Cardiac muscle cell (in vitro differentiated cells and primary cell): ENCODE measurements at regions not wholly inside any gene's neighbourhood (a gene's known extent, or its start where the extent isn't known, plus 50 kb on each side); places are given as distances from the start of the nearest gene placed in this dataset.
A peak's percentile ranks its signal among the peaks of the same experiment; 100 is the strongest.

Source experiments
- DNase-seq, 2 donors: peaks; one replicate each; pipeline versions ENCODE4 v3.0.0 to v3.0.0-alpha.2; 2010 to 2017; ENCODE audit warnings: low read depth in 1 of 2, low spot score in 1 of 2
- H3K27ac ChIP-seq: fragments of 200-600 bp; sonication (generic); 2 replicates; pipeline ENCODE4 v1.5.1; 2016
- H3K27me3 ChIP-seq: fragments of 200-600 bp; sonication (generic); 2 replicates; pipeline ENCODE4 v1.6.0; 2016; ENCODE audit warnings: control low read depth
- H3K36me3 ChIP-seq: fragments of 200-600 bp; sonication (generic); 2 replicates; pipeline ENCODE4 v1.5.1; 2016; ENCODE audit warnings: control low read depth
- H3K4me1 ChIP-seq: fragments of 200-600 bp; sonication (generic); 2 replicates; pipeline ENCODE4 v1.8.1; 2017; ENCODE audit warnings: low read depth, mild to moderate bottlenecking, mixed run types
- H3K4me3 ChIP-seq: fragments of 200-600 bp; sonication (generic); 2 replicates; pipeline ENCODE4 v1.5.1; 2016; ENCODE audit warnings: mild to moderate bottlenecking
- H3K9me3 ChIP-seq: fragments of 200-600 bp; sonication (generic); 2 replicates; pipeline ENCODE4 v1.5.1; 2017; ENCODE audit warnings: low read depth, mild to moderate bottlenecking, control low read depth
- CTCF ChIP-seq: IDR thresholded peaks from 2 replicates; pipeline ENCODE4 v1.5.1; 2012; ENCODE audit warnings: low read depth, mild to moderate bottlenecking, low read length

- Histone ChIP-seq H3K27ac (no peak overlapping the region), H3K4me1 (peaks cover 9% of the 10 kb centered on the region), H3K9me3 (no peaks in the 10 kb centered on the region), H3K4me3 (no peak overlapping the region), H3K36me3 (no peaks in the 10 kb centered on the region), H3K27me3 (peaks cover 46% of the 10 kb centered on the region)
- DNase-seq: no peak
- no peak for TF ChIP-seq CTCF
Observed at GRCh38 chr15:70272565-70273355, 175.0 kb upstream of the TLE3 start.

GRCh38 chr15:70271422-70272088 is 173.8 kb upstream of the TLE3 start:
- no peak overlapping the region for H3K4me3 ChIP-seq
- TF ChIP-seq CTCF: no peak
- DNase-seq: peak in 1 of 2 donors; percentile 96
- no peak overlapping the region for H3K27ac ChIP-seq
- H3K27me3 ChIP-seq: peaks cover 42% of the 10 kb centered on the region
- H3K36me3 ChIP-seq: no peaks in the 10 kb centered on the region
- no peaks in the 10 kb centered on the region for H3K9me3 ChIP-seq
- H3K4me1 ChIP-seq: peaks cover 9% of the 10 kb centered on the region

GRCh38 chr15:70270752-70271111 is 173.0 kb upstream of the TLE3 start:
- H3K27ac ChIP-seq: no peak overlapping the region

GRCh38 chr15:70269991-70270751 is 172.5 kb upstream of the TLE3 start:
- H3K27me3 ChIP-seq: peaks cover 43% of the 10 kb centered on the region
- no peak overlapping the region for H3K27ac ChIP-seq
- TF ChIP-seq CTCF: no peak
- DNase-seq: peak in 1 of 2 donors; percentile 72
- H3K36me3 ChIP-seq: no peaks in the 10 kb centered on the region
- H3K9me3 ChIP-seq: no peaks in the 10 kb centered on the region
- H3K4me3 ChIP-seq: no peak overlapping the region
- H3K4me1 ChIP-seq: peaks cover 9% of the 10 kb centered on the region

More at GRCh38 chr15:70270752-70271111, 173.0 kb upstream of the TLE3 start:
- H3K9me3 ChIP-seq: no peaks in the 10 kb centered on the region
- H3K36me3 ChIP-seq: no peaks in the 10 kb centered on the region
- no peak overlapping the region for H3K4me3 ChIP-seq
- H3K27me3 ChIP-seq: peaks cover 43% of the 10 kb centered on the region
- DNase-seq: no peak
- peaks cover 9% of the 10 kb centered on the region for H3K4me1 ChIP-seq
- no peak for TF ChIP-seq CTCF

- Histone ChIP-seq H3K9me3 (no peaks in the 10 kb centered on the region), H3K4me1 (peaks cover 9% of the 10 kb centered on the region), H3K27me3 (peaks cover 38% of the 10 kb centered on the region), H3K4me3 (no peak overlapping the region), H3K27ac (no peak overlapping the region), H3K36me3 (no peaks in the 10 kb centered on the region)
- no peak for DNase-seq
- TF ChIP-seq CTCF: no peak
Observed at GRCh38 chr15:70269311-70269911, 171.7 kb upstream of the TLE3 start.
